Bronchial epithelial cell (primary cell): ENCODE measurements at regions not wholly inside any gene's neighbourhood (a gene's known extent, or its start where the extent isn't known, plus 50 kb on each side); places are given as distances from the start of the nearest gene placed in this dataset.

Experiments used
- DNase-seq: peaks from one replicate; pipeline ENCODE4 v3.0.0-alpha.2; 2010; ENCODE audit warnings: low read depth
- FAIRE-seq: peaks from 2 replicates; lab custom pipeline; 2011; peaks lifted over from hg19 to GRCh38; lab: Jason Lieb, UNC
- H3K27me3 ChIP-seq: 2 replicates; pipeline ENCODE4 v1.5.1; 2011; ENCODE audit warnings: low read length; ENCODE audit not compliant: control insufficient read depth, insufficient read depth
- H3K36me3 ChIP-seq: 2 replicates; pipeline ENCODE4 v1.5.1; 2011; ENCODE audit warnings: low read length; ENCODE audit not compliant: control insufficient read depth, insufficient read depth
- H3K4me3 ChIP-seq: 2 replicates; pipeline ENCODE4 v1.5.1; 2011; ENCODE audit warnings: mild to moderate bottlenecking, low read depth, low read length, control low read depth
- TF ChIP-seq, protein P1 (sequence below): IDR thresholded peaks from 2 replicates; pipeline ENCODE4 v1.5.1; 2011; ENCODE audit warnings: mild to moderate bottlenecking, moderate library complexity, low read length, control low read depth, inconsistent platforms; ENCODE audit not compliant: insufficient read depth, severe bottlenecking

DNA sequence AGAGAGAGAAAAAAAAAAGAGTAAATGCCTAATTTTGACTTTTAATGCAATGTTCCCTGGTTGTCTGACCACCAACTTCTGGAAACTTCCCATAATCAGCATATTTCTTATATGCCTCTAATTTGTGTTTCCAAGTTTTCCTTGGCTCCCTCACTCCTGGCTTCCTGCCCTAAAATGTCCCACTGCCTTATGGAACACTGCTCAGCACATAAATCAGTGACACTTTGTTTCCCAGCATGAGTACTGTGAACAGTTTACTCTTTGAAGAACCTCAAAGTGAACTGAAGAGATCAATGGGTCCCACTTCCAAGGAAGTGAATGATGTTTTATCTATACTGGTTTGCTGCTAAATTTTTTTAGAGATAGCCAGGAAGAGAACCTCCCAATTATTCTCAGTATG is 271.3 kb upstream of the PRMT6 start:
- Histone ChIP-seq H3K4me3 (no peak overlapping the region), H3K27me3 (no peaks in the 10 kb centered on the region), H3K36me3 (no peaks in the 10 kb centered on the region)
- FAIRE-seq (no peak), DNase-seq (no peak)
- TF ChIP-seq, protein P1, sequence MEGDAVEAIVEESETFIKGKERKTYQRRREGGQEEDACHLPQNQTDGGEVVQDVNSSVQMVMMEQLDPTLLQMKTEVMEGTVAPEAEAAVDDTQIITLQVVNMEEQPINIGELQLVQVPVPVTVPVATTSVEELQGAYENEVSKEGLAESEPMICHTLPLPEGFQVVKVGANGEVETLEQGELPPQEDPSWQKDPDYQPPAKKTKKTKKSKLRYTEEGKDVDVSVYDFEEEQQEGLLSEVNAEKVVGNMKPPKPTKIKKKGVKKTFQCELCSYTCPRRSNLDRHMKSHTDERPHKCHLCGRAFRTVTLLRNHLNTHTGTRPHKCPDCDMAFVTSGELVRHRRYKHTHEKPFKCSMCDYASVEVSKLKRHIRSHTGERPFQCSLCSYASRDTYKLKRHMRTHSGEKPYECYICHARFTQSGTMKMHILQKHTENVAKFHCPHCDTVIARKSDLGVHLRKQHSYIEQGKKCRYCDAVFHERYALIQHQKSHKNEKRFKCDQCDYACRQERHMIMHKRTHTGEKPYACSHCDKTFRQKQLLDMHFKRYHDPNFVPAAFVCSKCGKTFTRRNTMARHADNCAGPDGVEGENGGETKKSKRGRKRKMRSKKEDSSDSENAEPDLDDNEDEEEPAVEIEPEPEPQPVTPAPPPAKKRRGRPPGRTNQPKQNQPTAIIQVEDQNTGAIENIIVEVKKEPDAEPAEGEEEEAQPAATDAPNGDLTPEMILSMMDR: no peak

DNA sequence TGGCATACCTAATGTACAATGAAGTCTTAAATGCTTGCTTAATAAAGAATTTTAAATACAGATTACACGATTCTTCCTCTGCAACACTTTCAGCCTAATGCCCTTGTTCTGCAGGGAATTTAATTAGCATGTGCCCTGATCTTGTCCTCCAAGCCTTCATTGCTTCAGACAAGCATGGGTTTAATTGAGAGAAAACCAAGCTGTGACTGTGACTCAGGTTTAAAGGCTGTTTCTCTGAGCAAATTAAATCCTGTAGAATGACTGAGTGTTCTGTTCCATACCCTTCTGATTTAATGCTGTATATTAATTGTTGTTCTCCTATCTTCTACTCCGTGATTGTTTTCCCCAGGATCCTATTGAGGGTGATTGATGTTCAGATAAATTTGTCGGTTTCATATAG is 269.0 kb upstream of the PRMT6 start:
- no peak for FAIRE-seq
- DNase-seq: no peak
- Histone ChIP-seq H3K4me3 (no peak overlapping the region), H3K36me3 (no peaks in the 10 kb centered on the region), H3K27me3 (no peaks in the 10 kb centered on the region)
- TF ChIP-seq, protein P1: no peak

DNA sequence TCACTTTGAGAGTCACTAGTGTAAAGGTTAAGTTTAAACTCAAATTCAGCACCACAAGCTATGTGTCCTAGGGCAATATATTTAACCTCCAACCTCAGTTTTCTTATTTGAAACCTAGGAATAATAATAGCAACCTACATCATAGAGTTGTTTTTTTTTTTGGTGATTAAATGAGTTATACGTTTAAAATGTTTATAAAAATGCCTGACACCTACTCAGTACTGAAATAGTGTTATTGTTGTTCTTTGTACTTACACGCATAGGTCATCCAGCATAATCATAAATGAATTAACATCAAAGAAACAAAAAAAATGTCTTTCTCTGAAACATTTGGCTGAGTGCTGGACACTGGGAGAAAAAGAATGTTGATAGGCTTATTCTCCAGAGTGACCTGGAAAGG is 266.8 kb upstream of the PRMT6 start:
- Histone ChIP-seq H3K4me3 (no peak overlapping the region), H3K36me3 (no peaks in the 10 kb centered on the region), H3K27me3 (no peaks in the 10 kb centered on the region)
- DNase-seq (no peak), FAIRE-seq (no peak)
- TF ChIP-seq, protein P1: no peak

DNA sequence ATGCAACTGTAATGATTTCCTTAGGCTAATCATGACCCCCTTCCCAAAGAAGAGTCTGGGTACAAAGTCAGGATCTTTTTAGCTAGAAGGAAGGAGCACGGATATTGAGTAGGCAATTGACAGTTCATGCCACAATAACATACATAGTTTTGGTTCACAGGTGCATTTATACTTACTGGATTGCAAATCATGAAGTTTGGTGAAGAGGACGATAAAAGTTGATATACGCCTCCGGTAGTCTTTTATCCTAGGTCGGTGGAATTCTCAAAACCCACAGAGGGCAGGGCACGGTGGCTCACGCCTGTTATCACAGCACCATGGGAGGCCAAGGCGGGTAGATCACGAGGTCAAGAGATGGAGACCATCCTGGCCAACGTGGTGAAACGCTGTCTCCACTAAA is 265.4 kb upstream of the PRMT6 start:
- Histone ChIP-seq H3K4me3 (no peak overlapping the region), H3K27me3 (no peaks in the 10 kb centered on the region), H3K36me3 (no peaks in the 10 kb centered on the region)
- FAIRE-seq (no peak), DNase-seq (no peak)
- TF ChIP-seq, protein P1: no peak

DNA sequence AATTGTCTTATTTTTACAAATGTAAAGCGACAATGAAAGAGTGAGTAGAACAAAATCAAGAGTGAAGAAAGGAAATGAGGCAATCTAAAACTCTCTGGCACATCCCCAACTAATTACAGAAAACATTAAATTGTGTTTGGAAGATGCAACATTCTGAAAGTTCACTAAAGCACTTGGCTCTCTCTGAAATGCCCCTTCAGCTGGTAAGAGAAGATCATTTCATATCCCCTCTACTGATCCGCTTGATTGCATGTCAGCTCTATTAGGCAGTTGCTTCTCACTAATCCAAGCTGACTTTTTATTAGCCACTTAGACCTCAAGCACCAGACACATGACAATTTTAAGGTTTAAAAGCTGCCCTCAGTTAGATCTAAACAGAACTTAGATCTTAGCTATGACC is 262.8 kb upstream of the PRMT6 start:
- no peak for DNase-seq
- Histone ChIP-seq H3K36me3 (no peaks in the 10 kb centered on the region), H3K27me3 (no peaks in the 10 kb centered on the region), H3K4me3 (no peak overlapping the region)
- TF ChIP-seq, protein P1: no peak
- FAIRE-seq: no peak

DNA sequence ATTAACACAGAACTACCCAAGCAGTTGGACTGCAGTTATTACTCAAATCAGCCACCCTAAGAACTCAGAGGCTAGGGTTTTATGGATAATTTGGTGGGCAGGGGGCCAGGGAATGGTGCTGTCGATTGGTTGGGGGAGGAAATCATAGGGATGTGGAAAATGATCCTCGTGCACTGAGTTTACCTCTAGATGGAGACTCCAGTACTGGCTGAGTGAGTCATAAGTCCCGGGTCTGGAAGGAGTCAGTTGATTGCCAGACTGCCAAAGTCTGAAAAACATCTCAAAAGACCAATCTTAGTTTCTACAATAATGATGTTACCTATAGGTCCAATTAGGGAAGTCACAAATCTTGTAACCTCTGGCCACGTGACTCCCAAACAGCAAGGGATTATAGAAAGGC is 257.5 kb upstream of the PRMT6 start:
- TF ChIP-seq, protein P1: no peak
- peak; percentile 16 for DNase-seq
- H3K4me3 ChIP-seq: no peak overlapping the region
- FAIRE-seq: no peak
- H3K27me3 ChIP-seq: no peaks in the 10 kb centered on the region
- no peaks in the 10 kb centered on the region for H3K36me3 ChIP-seq
